ENCODE measurements at regions not wholly inside any gene's neighbourhood (a gene's known extent, or its start where the extent isn't known, plus 50 kb on each side); places are given as distances from the start of the nearest gene placed in this dataset.

DNA sequence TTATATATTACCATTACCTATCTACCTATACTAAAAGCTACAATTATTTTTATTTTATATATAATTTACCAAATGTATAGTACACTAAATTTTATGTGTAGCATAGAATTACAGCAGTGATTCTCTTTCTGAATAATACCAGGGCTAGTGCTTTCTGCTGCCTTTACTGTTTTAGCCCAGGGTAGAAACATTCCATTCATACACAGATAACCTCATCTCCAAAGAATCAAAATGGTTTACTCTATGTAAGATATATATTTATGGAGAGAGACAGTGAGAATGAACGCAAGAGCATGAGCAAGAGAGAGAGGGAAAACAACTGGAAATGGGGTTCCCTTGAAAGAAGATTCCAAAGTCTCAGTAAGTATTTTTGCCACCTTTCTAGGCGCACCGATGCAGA, 56.3 kb upstream of the ATXN1 start:
- Histone ChIP-seq H3K4me1 (no peaks in the 10 kb centered on the region), H3K36me3 (no peaks in the 10 kb centered on the region), H3K27ac (no peak overlapping the region), H3K27me3 (no peaks in the 10 kb centered on the region), H3K9me3 (no peaks in the 10 kb centered on the region), H3K4me3 (no peak overlapping the region)
- intact Hi-C loops (cut with DNase I) = no loop called here
- DNase-seq (no peak), ATAC-seq (no peak)
- TF ChIP-seq, protein P1, sequence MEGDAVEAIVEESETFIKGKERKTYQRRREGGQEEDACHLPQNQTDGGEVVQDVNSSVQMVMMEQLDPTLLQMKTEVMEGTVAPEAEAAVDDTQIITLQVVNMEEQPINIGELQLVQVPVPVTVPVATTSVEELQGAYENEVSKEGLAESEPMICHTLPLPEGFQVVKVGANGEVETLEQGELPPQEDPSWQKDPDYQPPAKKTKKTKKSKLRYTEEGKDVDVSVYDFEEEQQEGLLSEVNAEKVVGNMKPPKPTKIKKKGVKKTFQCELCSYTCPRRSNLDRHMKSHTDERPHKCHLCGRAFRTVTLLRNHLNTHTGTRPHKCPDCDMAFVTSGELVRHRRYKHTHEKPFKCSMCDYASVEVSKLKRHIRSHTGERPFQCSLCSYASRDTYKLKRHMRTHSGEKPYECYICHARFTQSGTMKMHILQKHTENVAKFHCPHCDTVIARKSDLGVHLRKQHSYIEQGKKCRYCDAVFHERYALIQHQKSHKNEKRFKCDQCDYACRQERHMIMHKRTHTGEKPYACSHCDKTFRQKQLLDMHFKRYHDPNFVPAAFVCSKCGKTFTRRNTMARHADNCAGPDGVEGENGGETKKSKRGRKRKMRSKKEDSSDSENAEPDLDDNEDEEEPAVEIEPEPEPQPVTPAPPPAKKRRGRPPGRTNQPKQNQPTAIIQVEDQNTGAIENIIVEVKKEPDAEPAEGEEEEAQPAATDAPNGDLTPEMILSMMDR (IDR thresholded peaks at IDR 0.05) = no peak

DNA sequence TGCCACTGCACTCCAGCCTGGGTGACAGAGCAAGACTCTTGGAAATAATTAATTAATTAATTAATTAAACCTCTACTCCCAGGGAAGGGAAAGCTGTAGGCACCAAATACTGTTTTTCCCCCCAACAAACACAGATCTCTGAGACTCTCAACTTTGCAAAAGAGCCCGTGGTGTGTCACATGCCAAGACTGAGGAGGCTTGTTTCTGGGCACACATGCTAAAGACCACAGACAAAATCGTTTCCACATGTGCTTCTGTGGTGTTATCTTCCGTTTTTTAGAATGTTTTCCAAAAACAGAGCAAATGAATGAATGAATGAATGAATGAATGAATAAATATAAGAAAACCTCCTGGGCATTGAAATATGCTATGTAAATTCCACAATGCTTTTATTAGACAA, 55.6 kb upstream of the ATXN1 start:
- H3K27ac ChIP-seq = no peak overlapping the region
- ATAC-seq (no peak), DNase-seq (no peak)
- no peak overlapping the region for H3K4me3 ChIP-seq
- no peaks in the 10 kb centered on the region for H3K4me1 ChIP-seq
- TF ChIP-seq, protein P1 (IDR thresholded peaks at IDR 0.05) = no peak
- H3K27me3 ChIP-seq = no peaks in the 10 kb centered on the region
- no peaks in the 10 kb centered on the region for H3K36me3 ChIP-seq
- no peaks in the 10 kb centered on the region for H3K9me3 ChIP-seq
- intact Hi-C loops (cut with DNase I) = no loop called here

DNA sequence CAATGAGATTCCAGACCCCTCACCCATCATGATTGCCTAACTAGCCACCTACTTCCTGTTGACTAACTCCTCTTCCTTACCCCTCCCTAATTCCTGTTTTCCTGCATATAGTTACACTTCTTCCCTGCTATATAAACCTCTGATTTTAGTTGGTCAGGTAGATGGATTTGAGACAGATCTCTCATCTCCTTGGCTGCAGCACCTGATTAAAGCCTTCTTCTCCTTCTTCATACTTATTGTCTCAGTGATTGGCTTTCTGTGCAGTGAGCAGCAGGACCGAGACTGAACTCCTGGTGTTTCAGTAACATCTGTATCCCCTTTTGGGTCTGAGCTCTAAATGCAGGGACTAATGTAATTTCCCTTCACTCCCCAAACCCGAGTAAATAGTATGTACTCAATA, 51.7 kb upstream of the ATXN1 start:
- no peak overlapping the region for H3K27ac ChIP-seq
- H3K9me3 ChIP-seq = no peaks in the 10 kb centered on the region
- H3K27me3 ChIP-seq = no peaks in the 10 kb centered on the region
- no peak overlapping the region for H3K4me3 ChIP-seq
- DNase-seq (no peak), ATAC-seq (no peak)
- TF ChIP-seq, protein P1 (IDR thresholded peaks at IDR 0.05) = no peak
- intact Hi-C loops (cut with DNase I) = no loop called here
- no peaks in the 10 kb centered on the region for H3K36me3 ChIP-seq
- H3K4me1 ChIP-seq = no peaks in the 10 kb centered on the region

DNA sequence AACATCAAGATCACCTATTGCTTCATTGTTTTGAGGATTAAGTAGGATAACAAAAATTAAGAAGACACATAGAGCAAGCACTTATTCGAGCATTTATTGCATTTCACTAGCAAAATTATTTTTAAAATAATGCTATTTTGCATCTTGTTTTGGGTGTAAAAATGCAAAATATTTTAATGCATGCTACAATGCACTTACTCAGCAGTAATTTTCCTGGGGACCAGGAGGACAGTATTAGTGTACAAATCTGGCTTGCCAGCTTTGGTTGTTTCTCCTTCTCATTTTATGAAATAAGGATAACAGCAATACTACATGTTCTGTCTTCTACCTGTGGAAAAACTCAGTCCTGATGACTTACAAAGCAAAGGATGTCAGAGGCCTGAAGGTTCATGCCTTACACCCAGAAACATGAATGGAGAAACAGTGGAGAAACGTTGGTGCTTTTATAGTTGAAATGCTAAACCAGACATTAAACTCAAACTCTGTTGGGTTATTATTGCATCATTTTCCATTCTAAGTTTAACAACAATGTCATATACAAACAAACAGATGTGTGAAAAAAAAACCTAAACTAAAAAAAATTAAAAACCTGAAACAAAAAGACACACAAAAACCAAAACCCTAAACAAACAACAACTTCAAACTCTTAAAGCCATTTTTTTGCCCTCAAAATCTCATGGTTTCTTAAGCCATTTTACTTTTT, 50.2 kb upstream of the ATXN1 start:
- no peaks in the 10 kb centered on the region for H3K27me3 ChIP-seq
- no peak for ATAC-seq
- H3K4me3 ChIP-seq = no peak overlapping the region
- H3K36me3 ChIP-seq = no peaks in the 10 kb centered on the region
- DNase-seq = no peak
- TF ChIP-seq, protein P1 (IDR thresholded peaks at IDR 0.05) = no peak
- intact Hi-C loops (cut with DNase I) = no loop called here
- no peak overlapping the region for H3K27ac ChIP-seq
- no peaks in the 10 kb centered on the region for H3K4me1 ChIP-seq
- H3K9me3 ChIP-seq = no peaks in the 10 kb centered on the region
